ENCODE measurements at regions not wholly inside any gene's neighbourhood (a gene's known extent, or its start where the extent isn't known, plus 50 kb on each side); places are given as distances from the start of the nearest gene placed in this dataset.

- H3K4me1 ChIP-seq (replicated peaks in 1 of 2), result no peaks in the 10 kb centered on the region
- DNase-seq, result no peak
- no peak overlapping the region for H3K4me3 ChIP-seq
- no peaks in the 10 kb centered on the region for H3K9me3 ChIP-seq (replicated peaks in 1 of 3)
- TF ChIP-seq CTCF (IDR thresholded peaks at IDR 0.05) (no peak), POLR2A (IDR thresholded peaks at IDR 0.05) (no peak)
- WGBS, 4 donors, result 78 to 89% (median 81%) methylated on average over 1 of the region's 1 CpG
- intact Hi-C loops (cut with DNase I), result no loop called here
- no peaks in the 10 kb centered on the region for H3K36me3 ChIP-seq (replicated peaks in 1 of 2)
- no peak overlapping the region for H3K27ac ChIP-seq
- no peaks in the 10 kb centered on the region for H3K27me3 ChIP-seq
Observed at GRCh38 chr3:191624299-191624698, 163.3 kb downstream of the PYDC2 start.

DNA sequence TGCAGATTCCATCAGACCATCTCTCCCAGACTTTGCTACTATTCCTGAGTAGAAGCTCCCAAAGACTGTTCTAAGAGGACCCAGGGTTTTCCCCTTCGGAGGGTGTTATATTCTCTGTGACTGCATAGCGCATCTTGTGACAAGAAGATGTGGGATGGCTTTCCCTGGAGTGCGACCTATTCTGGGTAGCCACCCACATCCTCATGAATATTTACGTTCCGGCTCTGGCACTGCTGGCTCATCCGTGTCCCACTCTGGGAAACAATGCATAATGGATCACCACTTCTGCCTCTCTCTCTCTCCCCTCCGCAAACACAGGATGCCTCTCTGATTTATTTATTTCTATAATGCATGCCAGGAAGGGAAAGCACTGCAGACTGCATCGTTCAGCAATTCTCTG, 166.1 kb downstream of the PYDC2 start:
- 49 to 68% (median 57%) methylated on average over 8 of the region's 8 CpGs for WGBS, 4 donors
- no peaks in the 10 kb centered on the region for H3K36me3 ChIP-seq (replicated peaks in 1 of 2)

DNA sequence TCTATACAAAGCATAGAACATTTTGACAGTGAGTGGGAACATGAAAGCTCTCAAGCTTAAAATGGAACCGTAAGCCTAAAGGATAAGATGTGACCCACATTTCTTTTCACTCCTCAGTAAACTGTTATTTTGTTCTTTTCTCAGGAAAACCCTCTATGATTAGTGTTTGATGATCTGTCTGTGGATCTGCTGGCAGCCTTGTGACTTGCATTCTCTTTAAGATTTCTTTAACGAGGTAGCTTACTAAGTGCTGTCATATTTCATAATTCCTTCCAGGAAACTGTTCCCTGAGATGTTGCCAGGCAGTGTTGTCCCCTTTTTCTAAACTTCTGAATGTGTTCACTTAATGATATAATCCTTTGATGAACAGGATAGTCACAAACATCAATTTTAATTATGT, 167.6 kb downstream of the PYDC2 start:
- H3K4me3 ChIP-seq, result no peak overlapping the region
- no peaks in the 10 kb centered on the region for H3K4me1 ChIP-seq (replicated peaks in 1 of 2)
- no peak overlapping the region for H3K27ac ChIP-seq
- no peaks in the 10 kb centered on the region for H3K9me3 ChIP-seq (replicated peaks in 1 of 3)
- H3K36me3 ChIP-seq (replicated peaks in 1 of 2), result no peaks in the 10 kb centered on the region
- TF ChIP-seq CTCF (IDR thresholded peaks at IDR 0.05) (no peak), POLR2A (IDR thresholded peaks at IDR 0.05) (no peak)
- no peak for DNase-seq
- intact Hi-C loops (cut with DNase I), result no loop called here
- 38 to 44% (median 42%) methylated on average over 2 of the region's 2 CpGs for WGBS, 4 donors
- H3K27me3 ChIP-seq, result no peaks in the 10 kb centered on the region

More for the DNA sequence above, 166.1 kb downstream of the PYDC2 start:
- no peaks in the 10 kb centered on the region for H3K4me1 ChIP-seq (replicated peaks in 1 of 2)
- TF ChIP-seq POLR2A (IDR thresholded peaks at IDR 0.05) (no peak), CTCF (IDR thresholded peaks at IDR 0.05) (no peak)
- no peak for DNase-seq
- no peak overlapping the region for H3K4me3 ChIP-seq
- intact Hi-C loops (cut with DNase I), result no loop called here
- no peak overlapping the region for H3K27ac ChIP-seq
- H3K9me3 ChIP-seq (replicated peaks in 1 of 3), result no peaks in the 10 kb centered on the region
- no peaks in the 10 kb centered on the region for H3K27me3 ChIP-seq

- DNase-seq, result no peak
- H3K4me1 ChIP-seq (replicated peaks in 1 of 2), result no peaks in the 10 kb centered on the region
- no peaks in the 10 kb centered on the region for H3K27me3 ChIP-seq
- no peaks in the 10 kb centered on the region for H3K36me3 ChIP-seq (replicated peaks in 1 of 2)
- no peak overlapping the region for H3K27ac ChIP-seq
- intact Hi-C loops (cut with DNase I), result no loop called here
- H3K9me3 ChIP-seq (replicated peaks in 1 of 3), result no peaks in the 10 kb centered on the region
- TF ChIP-seq CTCF (IDR thresholded peaks at IDR 0.05), result no peak
- TF ChIP-seq POLR2A (IDR thresholded peaks at IDR 0.05), result no peak
- WGBS, 4 donors, result 82 to 91% (median 90%) methylated on average over 3 of the region's 3 CpGs
- no peak overlapping the region for H3K4me3 ChIP-seq
Observed at GRCh38 chr3:191631496-191631895, 170.5 kb downstream of the PYDC2 start.

Data from adrenal gland (tissue), 9 donors.